Stimulated activated CD4-positive, alpha-beta T cell treated with anti-CD3 and anti-CD28 coated beads, Interleukin-15, amount 100 ng/mL, for 1 hour (primary cell): ENCODE measurements at regions not wholly inside any gene's neighbourhood (a gene's known extent, or its start where the extent isn't known, plus 50 kb on each side); places are given as distances from the start of the nearest gene placed in this dataset.

Experiments
- DNase-seq, 2 donors: peaks; one replicate each; pipeline ENCODE4 v3.0.0-alpha.2; 2020; ENCODE audit warnings: low read depth in 1 of 2, low spot score in 1 of 2

DNA sequence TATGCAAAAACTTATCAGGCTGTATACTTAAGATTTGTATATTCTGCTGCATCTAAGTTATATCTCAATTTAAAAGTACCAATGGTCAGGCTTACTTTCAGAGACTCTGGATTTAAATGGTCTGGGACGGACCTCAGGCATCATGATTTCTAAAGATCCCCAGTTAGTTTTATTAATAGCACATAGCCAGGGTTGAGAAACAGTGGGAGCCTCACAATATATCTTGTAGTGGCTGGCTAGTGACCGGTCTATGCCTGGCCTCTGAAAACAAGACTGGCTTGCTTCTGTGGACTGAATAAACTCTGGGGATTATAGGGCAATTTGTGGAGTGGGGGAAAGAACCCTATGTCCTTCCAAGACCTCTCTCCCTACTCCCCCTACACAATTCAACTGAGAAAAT lies 162.5 kb upstream of the SLC1A4 start:
- no peak for DNase-seq

- no peak for DNase-seq
These were observed 160.9 kb upstream of the SLC1A4 start for GRCh38 chr2:64828261-64828660.

DNA sequence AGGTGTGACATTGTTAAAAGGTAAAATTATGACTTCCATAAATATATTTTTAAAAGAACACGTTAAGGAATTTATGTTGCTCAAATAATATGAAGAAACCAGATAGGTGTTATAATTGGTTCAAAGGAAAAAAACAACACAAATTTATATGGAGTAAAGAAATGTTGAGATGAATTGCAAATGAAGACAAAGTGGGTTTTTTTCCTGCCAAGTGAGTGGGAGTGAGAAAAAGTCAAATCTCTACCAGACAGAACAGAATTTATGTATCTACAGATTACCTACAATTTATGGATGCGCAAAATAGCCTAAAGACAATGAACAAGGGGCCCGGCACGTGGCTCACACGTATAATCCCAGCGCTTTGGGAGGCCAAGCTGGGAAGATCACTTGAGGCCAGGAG lies 159.7 kb upstream of the SLC1A4 start:
- no peak for DNase-seq

DNA sequence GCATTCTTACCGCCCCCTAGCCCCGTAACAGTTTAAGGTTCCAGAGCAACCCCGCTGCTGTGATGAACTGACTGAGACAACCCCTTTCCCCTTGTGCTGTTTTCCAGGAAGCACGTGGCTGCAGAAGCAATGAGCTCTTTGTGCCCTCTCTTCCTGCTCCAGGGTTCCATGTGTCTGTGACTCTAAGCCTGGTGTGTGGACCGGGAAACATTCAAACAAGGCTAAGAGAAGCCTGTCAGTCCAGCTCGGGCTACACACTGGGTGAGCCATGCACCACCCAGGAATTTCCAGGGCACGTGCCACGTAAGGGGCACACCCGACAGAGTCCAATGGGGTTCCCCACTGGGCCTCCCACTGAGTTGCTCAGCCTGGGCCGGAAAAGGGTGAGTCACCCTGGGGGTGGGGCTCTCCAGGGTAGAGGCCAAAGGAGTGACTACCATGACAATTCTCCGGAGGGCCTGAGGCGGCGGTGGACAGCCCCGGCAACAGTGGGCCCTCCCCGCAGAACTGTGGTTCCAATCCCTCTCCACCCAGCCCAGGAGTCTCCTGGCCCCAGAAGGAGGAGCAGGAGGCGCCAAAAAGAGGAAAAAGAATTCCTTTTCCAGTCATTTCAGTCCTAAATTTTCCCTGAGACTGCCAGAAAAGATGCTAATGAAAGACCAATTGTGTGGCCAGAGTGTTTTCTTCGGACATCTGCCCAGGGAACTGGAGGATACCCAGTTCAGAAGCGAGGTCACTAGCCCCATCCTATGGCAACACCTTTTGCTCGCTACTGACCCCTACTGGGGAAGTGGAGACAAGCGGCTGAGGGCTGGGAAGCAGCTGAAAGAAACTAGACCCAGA lies 157.8 kb upstream of the SLC1A4 start:
- DNase-seq: peak; percentile 59 to 78

GRCh38 chr2:64831977-64832328 lies 157.2 kb upstream of the SLC1A4 start:
- no peak for DNase-seq

DNA sequence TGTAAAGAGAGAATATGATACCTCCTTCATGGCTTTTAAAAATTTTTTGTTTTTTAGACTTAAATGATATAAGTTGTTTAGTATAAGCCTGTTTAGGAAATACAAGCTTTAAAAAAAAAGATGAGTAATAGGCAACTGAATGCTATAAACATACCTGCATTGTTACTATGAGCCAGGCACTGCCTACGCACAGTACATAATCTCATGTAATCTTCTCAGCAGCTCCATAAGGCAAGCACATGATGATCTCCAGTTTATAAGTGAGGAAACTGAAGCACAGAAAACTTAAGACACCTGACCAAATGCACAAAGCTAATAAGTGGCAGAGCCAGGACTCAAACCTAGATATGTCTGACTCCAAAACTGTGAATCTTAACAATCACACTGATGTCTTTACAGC lies 156.3 kb upstream of the SLC1A4 start:
- DNase-seq: no peak

GRCh38 chr2:64836566-64836965 lies 152.6 kb upstream of the SLC1A4 start:
- no peak for DNase-seq

DNA sequence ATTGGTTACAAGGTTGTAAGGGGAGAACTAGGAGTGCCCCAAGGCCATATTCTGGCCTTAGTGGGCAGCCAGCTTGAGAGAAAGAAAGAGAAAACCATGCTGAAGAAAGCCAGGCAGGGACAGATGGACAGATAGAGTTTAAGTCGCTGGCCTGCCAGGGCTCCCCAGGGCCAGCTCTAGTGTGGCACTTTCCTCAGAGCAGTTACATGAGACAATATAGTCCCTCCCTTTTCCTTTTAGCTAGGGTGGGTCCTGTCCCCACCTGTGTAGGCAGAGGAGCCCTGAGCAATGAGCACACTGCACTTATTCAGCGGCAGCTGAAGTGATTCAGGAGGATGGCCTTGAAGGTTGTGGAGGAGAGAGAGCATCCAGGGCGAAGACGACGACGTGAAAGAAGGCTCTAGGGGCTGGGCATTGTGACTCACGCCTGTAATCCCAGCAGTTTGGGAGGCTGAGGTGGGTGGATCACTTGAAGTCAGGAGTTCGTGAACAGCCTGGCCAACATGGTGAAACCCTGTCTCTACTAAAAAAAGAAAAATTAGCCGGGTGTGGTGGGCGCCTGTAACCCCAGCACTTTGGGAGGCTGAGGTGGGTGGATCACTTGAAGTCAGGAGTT lies 152.0 kb upstream of the SLC1A4 start:
- DNase-seq: no peak

GRCh38 chr2:64837925-64838641 lies 151.1 kb upstream of the SLC1A4 start:
- DNase-seq: no peak

GRCh38 chr2:64838817-64839216 lies 150.4 kb upstream of the SLC1A4 start:
- DNase-seq: no peak

- no peak for DNase-seq
These were observed 149.4 kb upstream of the SLC1A4 start for GRCh38 chr2:64839844-64840243.

DNA sequence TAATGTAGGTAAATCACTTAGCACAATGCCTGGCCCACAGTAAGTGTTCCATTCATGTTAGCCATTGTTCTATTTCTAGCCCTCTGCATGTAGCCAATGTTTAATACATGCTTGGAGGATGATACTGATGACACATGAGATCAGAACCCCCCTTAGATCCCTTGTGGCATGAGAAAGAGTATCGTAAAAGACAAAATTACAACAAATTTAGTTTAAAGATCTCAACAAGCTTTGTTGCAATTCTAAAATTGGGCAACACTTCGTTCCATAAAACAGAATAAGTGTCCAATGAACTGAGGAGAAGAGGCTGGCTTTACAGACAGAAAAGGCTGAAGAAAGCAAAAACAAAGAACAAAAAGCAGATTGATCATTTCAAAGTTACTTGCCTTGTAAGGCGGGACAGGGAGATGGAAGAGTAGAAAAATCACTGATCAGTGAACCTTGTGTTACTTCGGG lies 148.7 kb upstream of the SLC1A4 start:
- DNase-seq: no peak

DNA sequence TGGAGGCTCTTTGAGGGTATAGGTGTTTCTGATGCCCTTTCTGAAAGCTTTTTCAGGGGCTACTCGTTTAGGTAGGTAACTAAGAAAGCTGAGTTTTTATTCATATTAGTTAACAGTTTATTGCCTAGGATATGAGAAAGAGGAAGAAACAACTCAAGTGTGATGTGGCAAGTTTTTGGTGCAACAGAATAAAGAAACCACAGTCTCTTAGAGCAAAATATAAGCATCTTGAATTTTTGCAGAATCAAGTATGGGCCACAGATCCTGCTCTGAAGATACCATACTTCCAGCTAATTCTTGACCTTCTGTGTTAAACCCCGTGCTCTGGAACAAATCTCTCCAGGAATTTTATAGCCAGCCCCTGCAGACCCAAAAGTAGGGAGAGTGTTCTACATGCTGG lies 147.7 kb upstream of the SLC1A4 start:
- no peak for DNase-seq

GRCh38 chr2:64842030-64842429 lies 147.2 kb upstream of the SLC1A4 start:
- DNase-seq: no peak

DNA sequence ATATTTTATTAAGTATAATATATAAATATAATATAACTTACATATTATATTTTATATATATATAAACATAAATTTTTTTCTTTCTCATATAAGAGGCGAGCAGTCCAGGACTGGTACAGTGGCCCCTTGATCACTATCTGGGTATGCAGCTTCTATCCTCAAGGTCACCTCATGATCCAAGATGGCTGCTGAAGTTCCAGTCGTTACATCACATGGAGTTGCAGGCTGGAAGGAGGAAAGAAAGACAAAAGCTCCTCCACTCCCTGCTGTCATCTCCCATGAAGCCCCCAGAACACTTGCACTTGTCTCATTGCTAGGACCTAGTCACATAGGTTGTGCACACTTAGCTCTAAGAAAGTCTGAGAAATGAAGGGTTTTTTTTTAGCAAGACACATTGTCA lies 145.1 kb upstream of the SLC1A4 start:
- DNase-seq: no peak

DNA sequence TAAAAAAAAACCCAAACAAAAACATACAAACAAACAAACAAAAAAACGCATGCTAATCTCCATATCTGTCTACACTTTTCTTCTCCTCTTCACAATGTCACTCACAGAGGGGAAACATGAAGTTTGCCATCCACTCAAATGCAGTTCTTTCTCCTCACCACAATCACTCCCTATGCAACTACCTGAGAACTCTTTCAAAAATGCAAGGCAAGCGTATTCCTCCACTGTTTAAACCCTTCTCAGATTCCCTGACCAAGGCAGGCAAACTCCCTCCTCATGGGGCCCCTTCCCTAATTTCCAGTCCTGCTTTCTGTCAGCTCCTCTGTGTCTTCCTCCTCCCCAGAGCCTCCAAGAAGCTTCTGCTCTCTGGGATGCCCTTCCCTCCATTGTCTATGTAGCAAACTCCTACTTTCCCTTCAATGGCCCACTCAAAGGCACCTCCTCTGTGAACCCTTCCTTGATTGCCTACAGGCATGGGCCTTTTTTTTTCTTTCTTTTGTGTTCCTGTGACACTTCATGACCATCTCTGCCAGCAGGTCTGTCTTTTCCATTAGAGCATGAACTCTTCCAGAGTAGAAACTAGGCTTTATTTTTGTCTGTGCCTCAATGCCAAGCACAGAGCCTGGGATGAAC lies 143.8 kb upstream of the SLC1A4 start:
- no peak for DNase-seq

- DNase-seq: no peak
These were observed 143.0 kb upstream of the SLC1A4 start for GRCh38 chr2:64846177-64846576.

- no peak for DNase-seq
These were observed 141.3 kb upstream of the SLC1A4 start for GRCh38 chr2:64847930-64848329.

- DNase-seq: no peak
These were observed 140.8 kb upstream of the SLC1A4 start for GRCh38 chr2:64848363-64848762.

DNA sequence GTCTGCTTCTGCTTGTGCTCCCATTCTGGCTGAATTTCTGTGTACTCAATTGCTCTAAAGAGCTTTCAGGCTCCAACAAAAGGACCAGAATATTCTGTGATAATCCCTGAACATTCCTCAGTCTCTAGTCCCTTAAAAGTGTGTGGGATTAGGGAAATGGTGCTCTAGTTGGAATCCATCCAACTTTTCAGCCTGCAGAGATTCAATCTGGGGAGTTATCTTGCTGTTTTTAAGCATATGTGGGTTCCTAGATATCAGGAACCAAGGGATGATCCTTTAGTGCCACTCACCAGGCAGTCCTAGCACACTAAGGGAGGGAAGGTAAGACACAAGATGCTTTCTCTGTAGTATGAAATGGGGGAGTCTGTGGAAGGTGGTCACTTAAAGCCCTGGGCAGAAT lies 140.3 kb upstream of the SLC1A4 start:
- no peak for DNase-seq

- no peak for DNase-seq
These were observed 138.6 kb upstream of the SLC1A4 start for GRCh38 chr2:64850642-64851041.

DNA sequence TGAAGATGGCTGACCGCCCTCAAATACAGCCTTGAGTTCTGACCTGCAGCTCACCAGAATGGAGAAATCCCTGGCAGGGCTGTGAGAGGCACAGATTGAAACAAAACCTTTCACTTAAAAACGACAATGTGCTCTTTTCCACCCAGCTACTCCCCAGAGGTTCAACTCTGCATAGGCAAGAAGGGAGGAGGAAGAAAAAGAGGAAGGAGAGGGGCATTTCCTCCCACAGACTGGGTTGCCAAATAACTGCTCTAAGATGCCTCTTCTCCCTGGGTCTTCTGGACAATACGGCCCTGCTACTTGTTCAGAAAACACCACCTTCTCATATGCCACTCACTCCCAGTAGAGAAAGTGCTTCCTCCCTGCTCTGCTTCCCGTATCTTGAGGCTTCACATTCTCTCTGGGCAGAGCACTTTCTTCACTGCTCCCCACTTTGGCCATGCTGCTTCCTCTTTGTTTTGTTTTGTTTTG lies 136.4 kb upstream of the SLC1A4 start:
- DNase-seq: no peak
